H4 (cell line): ENCODE measurements at regions not wholly inside any gene's neighbourhood (a gene's known extent, or its start where the extent isn't known, plus 50 kb on each side); places are given as distances from the start of the nearest gene placed in this dataset.

Experiments
- DNase-seq: peaks from one replicate; pipeline ENCODE4 v3.0.0-alpha.2; 2015; ENCODE audit warnings: low spot score

GRCh38 chr11:95692526-95693260, 96.9 kb downstream of the FAM76B start:
- DNase-seq, result no peak

- no peak for DNase-seq
These were observed 99.5 kb downstream of the FAM76B start for GRCh38 chr11:95690100-95690499.

GRCh38 chr11:95688501-95689222, 100.9 kb downstream of the FAM76B start:
- no peak for DNase-seq

GRCh38 chr11:95688015-95688414, 101.6 kb downstream of the FAM76B start:
- no peak for DNase-seq

GRCh38 chr11:95686265-95686664, 103.3 kb downstream of the FAM76B start:
- no peak for DNase-seq

- DNase-seq, result no peak
These were observed 104.9 kb downstream of the FAM76B start for GRCh38 chr11:95684701-95685100.

- DNase-seq, result no peak
These were observed 105.4 kb downstream of the FAM76B start for GRCh38 chr11:95684170-95684569.

GRCh38 chr11:95682552-95682951, 107.0 kb downstream of the FAM76B start:
- no peak for DNase-seq

- peak; percentile 53 for DNase-seq
These were observed 109.2 kb downstream of the FAM76B start for GRCh38 chr11:95680169-95680929.

GRCh38 chr11:95678988-95679387, 110.6 kb downstream of the FAM76B start:
- no peak for DNase-seq

- DNase-seq, result no peak
These were observed 113.3 kb downstream of the FAM76B start for GRCh38 chr11:95676308-95676707.

GRCh38 chr11:95675585-95675984, 114.0 kb downstream of the FAM76B start:
- no peak for DNase-seq

- no peak for DNase-seq
These were observed 114.8 kb downstream of the FAM76B start for GRCh38 chr11:95674657-95675358.

GRCh38 chr11:95671768-95672167, 117.8 kb downstream of the FAM76B start:
- DNase-seq, result no peak

- DNase-seq, result no peak
These were observed 121.5 kb downstream of the FAM76B start for GRCh38 chr11:95668131-95668530.

GRCh38 chr11:95661162-95661561, 128.4 kb downstream of the FAM76B start:
- no peak for DNase-seq

GRCh38 chr11:95660038-95660437, 129.5 kb downstream of the FAM76B start:
- no peak for DNase-seq

- no peak for DNase-seq
These were observed 130.5 kb downstream of the FAM76B start for GRCh38 chr11:95659088-95659487.

- DNase-seq, result no peak
These were observed 134.0 kb downstream of the FAM76B start for GRCh38 chr11:95655536-95655935.

- DNase-seq, result no peak
These were observed 135.9 kb downstream of the FAM76B start for GRCh38 chr11:95653680-95654079.

- no peak for DNase-seq
These were observed 136.5 kb downstream of the FAM76B start for GRCh38 chr11:95653099-95653498.

GRCh38 chr11:95652002-95652472, 137.5 kb downstream of the FAM76B start:
- no peak for DNase-seq
